HepG2 (cell line): ENCODE measurements at regions not wholly inside any gene's neighbourhood (a gene's known extent, or its start where the extent isn't known, plus 50 kb on each side); places are given as distances from the start of the nearest gene placed in this dataset.

Experiments
- ATAC-seq: fragments of 200-7000 bp; cut with Tn5 transposase; 3 replicates; pipeline ENCODE4 v1.9.1; 2020; ENCODE audit warnings: mild to moderate bottlenecking, moderate library complexity
- BruUV-seq: library from RNA; stranded (reverse); fragments of 400-500 nt; replicated peaks from 2 replicates; lab custom pipeline; 2021; lab: Mats Ljungman, UMichigan
- CTCF ChIA-PET: fragments of 300-600 bp; formaldehyde crosslinking; extraction: SDS; loops from one replicate; lab custom pipeline; 2021; ENCODE audit warnings: low total read pairs, inconsistent platforms, low intra/inter-chr PET ratio; lab: Yijun Ruan, JAX
- POLR2A ChIA-PET: fragments of 350-600 bp; sonication (Branson Sonifier 250); formaldehyde crosslinking; loops from one replicate; lab custom pipeline; 2020; ENCODE audit warnings: antibody characterized with exemption, inconsistent platforms; lab: Yijun Ruan, JAX
- DNase-seq: peaks from one replicate; pipeline ENCODE4 v3.0.0-alpha.2; 2015; ENCODE audit warnings: low spot score
- FAIRE-seq: peaks from 3 replicates; lab custom pipeline; 2011; peaks lifted over from hg19 to GRCh38; lab: Jason Lieb, UNC
- H2AFZ ChIP-seq: one replicate; pipeline ENCODE4 v1.6.1; 2011; ENCODE audit warnings: low read length, inconsistent platforms
- H3K27ac ChIP-seq: fragments of 300-600 bp; 3 replicates; pipeline ENCODE4 v1.8.0; 2011; ENCODE audit warnings: mixed run types, mild to moderate bottlenecking, mixed read lengths, low read length, inconsistent platforms; ENCODE audit not compliant: insufficient read depth; ENCODE audit errors: extremely low read length
- H3K27me3 ChIP-seq, 2 experiments: fragments of 200-600 bp in 1 of 2; 2 replicates in 1 of 2; 3 replicates in 1 of 2; pipeline versions ENCODE4 v1.6.0 to v1.8.0; 2011; ENCODE audit warnings: low read length in 2 of 2, mild to moderate bottlenecking in 2 of 2, moderate library complexity in 2 of 2, inconsistent platforms in 1 of 2; ENCODE audit not compliant: insufficient read depth in 2 of 2, control insufficient read depth in 1 of 2
- H3K36me3 ChIP-seq, 2 experiments: fragments of 200-600 bp in 1 of 2; replicated peaks in 1 of 2; 2 replicates in 1 of 2; 3 replicates in 1 of 2; pipeline versions ENCODE4 v1.5.1 to v1.8.0; 2011; ENCODE audit warnings: low read length in 2 of 2, inconsistent platforms in 1 of 2; ENCODE audit not compliant: insufficient read depth in 2 of 2, control insufficient read depth in 1 of 2
- H3K4me1 ChIP-seq: 2 replicates; pipeline ENCODE4 v1.5.1; 2012; ENCODE audit warnings: low read length, inconsistent platforms; ENCODE audit not compliant: insufficient read depth
- H3K4me2 ChIP-seq: 2 replicates; pipeline ENCODE4 v1.6.0; 2011; ENCODE audit warnings: low read depth, low read length, inconsistent platforms
- H3K4me3 ChIP-seq, 3 experiments: fragments of 200-600 bp in 1 of 3; sonication (generic), shearing (Covaris generic) in 1 of 3; replicated peaks in 1 of 3; 2 replicates each; pipeline ENCODE4 v1.5.1; 2011 to 2016; ENCODE audit warnings: low read length in 3 of 3, inconsistent platforms in 2 of 3, low read depth in 2 of 3, mild to moderate bottlenecking in 2 of 3, control low read depth in 1 of 3, mixed read lengths in 1 of 3; ENCODE audit not compliant: insufficient read depth in 1 of 3
- H3K79me2 ChIP-seq: one replicate; pipeline ENCODE4 v1.6.1; 2011; ENCODE audit warnings: low read length, inconsistent platforms; ENCODE audit not compliant: insufficient read depth
- H3K9ac ChIP-seq: 2 replicates; pipeline ENCODE4 v1.6.0; 2011; ENCODE audit warnings: mild to moderate bottlenecking, low read depth, low read length, inconsistent platforms; ENCODE audit not compliant: insufficient read depth
- H3K9me3 ChIP-seq: 2 replicates; pipeline ENCODE4 v1.5.1; 2012; ENCODE audit warnings: mild to moderate bottlenecking, low read length
- H4K20me1 ChIP-seq: 2 replicates; pipeline ENCODE4 v1.6.0; 2011; ENCODE audit warnings: inconsistent platforms, mild to moderate bottlenecking, low read length, moderate library complexity; ENCODE audit not compliant: insufficient read depth
- KLF11 ChIP-seq: IDR thresholded peaks from 2 replicates; pipeline ENCODE4 v1.6.1; 2016; ENCODE audit warnings: missing compliant biosample characterization
- MEIS2 ChIP-seq: sonication (generic); formaldehyde crosslinking; IDR thresholded peaks from 2 replicates; pipeline ENCODE4 v1.9.0; 2021; ENCODE audit warnings: mild to moderate bottlenecking, missing genetic modification reagents
- TOE1 ChIP-seq: sonication (generic); formaldehyde crosslinking; IDR thresholded peaks from 2 replicates; pipeline ENCODE4 v1.4.0; 2020; ENCODE audit warnings: mild to moderate bottlenecking, missing genetic modification reagents
- ZFP62 ChIP-seq: sonication (generic); formaldehyde crosslinking; IDR thresholded peaks from 2 replicates; pipeline ENCODE4 v1.4.0; 2020; ENCODE audit warnings: missing genetic modification reagents
- ZKSCAN8 ChIP-seq: IDR thresholded peaks from 2 replicates; pipeline ENCODE4 v1.6.1; 2016; ENCODE audit warnings: borderline replicate concordance, missing genetic modification reagents, missing compliant biosample characterization
- WGBS: methylation state at CpG from one replicate; pipeline ENCODE4 v1.1.6; 2017; ENCODE audit warnings: low lambda C conversion rate; 5-methylcytosine and 5-hydroxymethylcytosine counted together
- in situ Hi-C: cut with HindIII; loops from 2 replicates; pipeline ENCODE4 v1.10.0; 2017; ENCODE audit warnings: low pct_unique_long_range_greater_than_20kb; ENCODE audit not compliant: extremely low pct_ligation_motif_present
- intact Hi-C: fragments of 100-400 bp; cut with micrococcal nuclease; formaldehyde crosslinking; loops from one replicate; pipeline ENCODE4 v1.10.0; 2022; ENCODE audit not compliant: unreplicated experiment

- in situ Hi-C loops = no loop called here
- ATAC-seq (no peak), FAIRE-seq (no peak), DNase-seq (no peak)
- no peaks in the 10 kb centered on the region for H3K4me1 ChIP-seq
- no TSS peak for BruUV-seq
- H3K9ac ChIP-seq = no peak overlapping the region
- H3K79me2 ChIP-seq = no peaks in the 10 kb centered on the region
- no peaks in the 10 kb centered on the region for H4K20me1 ChIP-seq
- TF ChIP-seq MEIS2 (no peak), TOE1 (CRISPR knock-in tag) (no peak)
- H3K9me3 ChIP-seq = peaks cover 70% of the 10 kb centered on the region
- WGBS = 5% methylated on average over 2 of the region's 2 CpGs
- intact Hi-C loops = no loop called here
- H3K36me3 ChIP-seq = no peaks in the 10 kb centered on the region
- no peak overlapping the region for H3K4me2 ChIP-seq
- ChIA-PET POLR2A (no interaction called here), CTCF (no interaction called here)
- H3K4me3 ChIP-seq = no peak overlapping the region
- H3K27ac ChIP-seq = no peak overlapping the region
- no peaks in the 10 kb centered on the region for H3K27me3 ChIP-seq
- H2AFZ ChIP-seq = no peak overlapping the region
Measured at GRCh38 chr21:23026878-23027277, 2028.7 kb downstream of the NCAM2 start.

DNA sequence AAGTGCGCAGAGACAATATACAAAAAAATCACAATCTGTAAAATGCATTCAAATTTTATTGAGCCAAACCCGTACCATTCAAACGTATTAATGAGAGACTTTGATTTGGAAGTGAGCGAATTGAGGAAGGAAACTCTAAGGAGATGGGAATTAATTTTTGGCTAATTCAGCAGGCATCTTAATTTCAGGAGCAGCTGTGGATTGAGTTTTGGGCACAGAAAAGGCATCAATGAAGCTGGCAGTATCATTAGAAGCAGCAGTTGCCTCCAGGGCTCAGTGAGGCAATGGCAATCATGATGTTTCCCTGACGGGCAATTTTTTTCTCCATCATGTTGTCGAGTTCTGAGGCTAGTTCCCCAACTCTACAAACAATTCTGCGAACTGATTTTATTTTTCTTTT is 2041.6 kb downstream of the NCAM2 start:
- H3K4me3 ChIP-seq = no peak overlapping the region
- H4K20me1 ChIP-seq = no peaks in the 10 kb centered on the region
- H3K27ac ChIP-seq = no peak overlapping the region
- ATAC-seq = no peak
- 6% methylated on average over 7 of the region's 7 CpGs for WGBS
- in situ Hi-C loops = no loop called here
- TF ChIP-seq KLF11 (CRISPR knock-in tag) (no peak), TOE1 (CRISPR knock-in tag) (no peak), ZKSCAN8 (CRISPR knock-in tag) (no peak), ZFP62 (CRISPR knock-in tag) (no peak)
- intact Hi-C loops = no loop called here
- CTCF ChIA-PET = no interaction called here
- DNase-seq = no peak
- peaks cover 79% of the 10 kb centered on the region for H3K9me3 ChIP-seq
- no peak overlapping the region for H2AFZ ChIP-seq
- BruUV-seq = no TSS peak
- no peak overlapping the region for H3K4me2 ChIP-seq
- H3K36me3 ChIP-seq = no peaks in the 10 kb centered on the region
- H3K27me3 ChIP-seq = no peaks in the 10 kb centered on the region
- POLR2A ChIA-PET = no interaction called here
- FAIRE-seq = no peak
- H3K4me1 ChIP-seq = no peaks in the 10 kb centered on the region
- H3K79me2 ChIP-seq = no peaks in the 10 kb centered on the region
- H3K9ac ChIP-seq = no peak overlapping the region
